WTC11 (cell line): ENCODE measurements at regions not wholly inside any gene's neighbourhood (a gene's known extent, or its start where the extent isn't known, plus 50 kb on each side); places are given as distances from the start of the nearest gene placed in this dataset.

ENCODE experiments used
- ATAC-seq: fragments of 200-7000 bp; cut with Tn5 transposase; 2 replicates; pipeline ENCODE4 v1.10.0; 2021; ENCODE audit warnings: mild to moderate bottlenecking, moderate library complexity
- CTCF ChIA-PET: fragments of 300-600 bp; sonication (Branson Sonifier 250); formaldehyde crosslinking; loops from one replicate; lab custom pipeline; 2021; ENCODE audit warnings: antibody characterized with exemption; lab: Charles Lee
- POLR2A ChIA-PET: fragments of 350-600 bp; sonication (Branson Sonifier 250); formaldehyde crosslinking; loops from one replicate; lab custom pipeline; 2021; ENCODE audit warnings: antibody characterized with exemption; lab: Charles Lee
- DNase-seq: peaks from one replicate; pipeline ENCODE4 v3.0.0; 2021; ENCODE audit warnings: low spot score
- H3K27ac Mint-ChIP-seq: 2 replicates; pipeline ENCODE4 v1.8.0; 2021; ENCODE audit warnings: mixed read lengths
- H3K27me3 Mint-ChIP-seq: 2 replicates; pipeline ENCODE4 v1.8.0; 2021; ENCODE audit warnings: low read depth, mild to moderate bottlenecking, moderate library complexity, mixed read lengths
- H3K36me3 Mint-ChIP-seq: 2 replicates; pipeline ENCODE4 v1.8.0; 2021; ENCODE audit warnings: mixed read lengths
- H3K4me1 Mint-ChIP-seq: 2 replicates; pipeline ENCODE4 v1.8.0; 2022; ENCODE audit warnings: mixed read lengths
- H3K4me3 Mint-ChIP-seq: 2 replicates; pipeline ENCODE4 v1.8.0; 2021; ENCODE audit warnings: mild to moderate bottlenecking, moderate library complexity, mixed read lengths
- H3K9me3 Mint-ChIP-seq: 2 replicates; pipeline ENCODE4 v1.8.0; 2021; ENCODE audit warnings: mixed read lengths
- CREB1 ChIP-seq: sonication (generic); formaldehyde crosslinking; IDR thresholded peaks from 2 replicates; pipeline ENCODE4 v1.8.0; 2023; ENCODE audit warnings: mild to moderate bottlenecking, missing genetic modification reagents
- ELF4 ChIP-seq: sonication (generic); formaldehyde crosslinking; IDR thresholded peaks from 2 replicates; pipeline ENCODE4 v1.8.1; 2022; ENCODE audit warnings: low read depth, mild to moderate bottlenecking, moderate library complexity, missing genetic modification reagents
- GABPB1 ChIP-seq: sonication (generic); formaldehyde crosslinking; IDR thresholded peaks from 2 replicates; pipeline ENCODE4 v1.8.1; 2023; ENCODE audit warnings: mild to moderate bottlenecking, missing genetic modification reagents
- IRF2 ChIP-seq: sonication (generic); formaldehyde crosslinking; IDR thresholded peaks from 2 replicates; pipeline ENCODE4 v1.8.0; 2022; ENCODE audit warnings: low read depth, missing genetic modification reagents, borderline replicate concordance
- NFYB ChIP-seq: sonication (generic); formaldehyde crosslinking; conservative IDR thresholded peaks from 2 replicates; pipeline ENCODE4 v1.8.0; 2022; ENCODE audit warnings: low read depth, missing genetic modification reagents
- RORB ChIP-seq: fragments of 250-450 bp; sonication (Bioruptor Pico); IDR thresholded peaks from 2 replicates; pipeline ENCODE4 v1.9.0; 2021; ENCODE audit warnings: mild to moderate bottlenecking
- SMAD3 ChIP-seq: sonication (generic); formaldehyde crosslinking; IDR thresholded peaks from 2 replicates; pipeline ENCODE4 v1.8.0; 2022; ENCODE audit warnings: missing genetic modification reagents, mild to moderate bottlenecking, borderline replicate concordance
- SP1 ChIP-seq: sonication (generic); formaldehyde crosslinking; conservative IDR thresholded peaks from 2 replicates; pipeline ENCODE4 v1.8.1; 2022; ENCODE audit warnings: missing genetic modification reagents
- ZNF263 ChIP-seq: sonication (generic); formaldehyde crosslinking; IDR thresholded peaks from 2 replicates; pipeline ENCODE4 v1.8.1; 2022; ENCODE audit warnings: low read depth, mild to moderate bottlenecking, moderate library complexity, missing genetic modification reagents
- TF ChIP-seq, protein P1 (sequence below): sonication (generic); formaldehyde crosslinking; IDR thresholded peaks from 2 replicates; pipeline ENCODE4 v1.8.1; 2023; ENCODE audit warnings: mild to moderate bottlenecking, missing genetic modification reagents
- TF ChIP-seq, protein P2 (sequence below): sonication (generic); formaldehyde crosslinking; IDR thresholded peaks from 2 replicates; pipeline ENCODE4 v1.8.0; 2022; ENCODE audit warnings: missing genetic modification reagents
- TF ChIP-seq, protein P3 (sequence below): sonication (generic); formaldehyde crosslinking; IDR thresholded peaks from 2 replicates; pipeline ENCODE4 v1.8.1; 2023; ENCODE audit warnings: mild to moderate bottlenecking, missing genetic modification reagents, moderate library complexity
- TF ChIP-seq, protein P4 (sequence below): sonication (generic); formaldehyde crosslinking; IDR thresholded peaks from 2 replicates; pipeline ENCODE4 v1.8.0; 2022; ENCODE audit warnings: mild to moderate bottlenecking, missing genetic modification reagents
- TF ChIP-seq, protein P5 (sequence below): sonication (generic); formaldehyde crosslinking; IDR thresholded peaks from 2 replicates; pipeline ENCODE4 v1.8.1; 2022; ENCODE audit warnings: mild to moderate bottlenecking, missing genetic modification reagents, moderate library complexity, borderline replicate concordance
- TF ChIP-seq, protein P6 (sequence below): sonication (generic); formaldehyde crosslinking; IDR thresholded peaks from 2 replicates; pipeline ENCODE4 v1.8.0; 2023; ENCODE audit warnings: missing genetic modification reagents, mild to moderate bottlenecking, borderline replicate concordance
- TF ChIP-seq, protein P7 (sequence below): fragments of 250-450 bp; sonication (Bioruptor Pico); IDR thresholded peaks from 2 replicates; pipeline ENCODE4 v1.9.0; 2021; ENCODE audit warnings: moderate library complexity, mild to moderate bottlenecking, inconsistent platforms, borderline replicate concordance
- TF ChIP-seq, protein P8 (sequence below): fragments of 250-450 bp; sonication (Bioruptor Pico); conservative IDR thresholded peaks from 2 replicates; pipeline ENCODE4 v1.9.0; 2021; ENCODE audit warnings: mild to moderate bottlenecking
- TF ChIP-seq, protein P9 (sequence below): sonication (generic); formaldehyde crosslinking; IDR thresholded peaks from 2 replicates; pipeline ENCODE4 v1.8.0; 2023; ENCODE audit warnings: missing genetic modification reagents

DNA sequence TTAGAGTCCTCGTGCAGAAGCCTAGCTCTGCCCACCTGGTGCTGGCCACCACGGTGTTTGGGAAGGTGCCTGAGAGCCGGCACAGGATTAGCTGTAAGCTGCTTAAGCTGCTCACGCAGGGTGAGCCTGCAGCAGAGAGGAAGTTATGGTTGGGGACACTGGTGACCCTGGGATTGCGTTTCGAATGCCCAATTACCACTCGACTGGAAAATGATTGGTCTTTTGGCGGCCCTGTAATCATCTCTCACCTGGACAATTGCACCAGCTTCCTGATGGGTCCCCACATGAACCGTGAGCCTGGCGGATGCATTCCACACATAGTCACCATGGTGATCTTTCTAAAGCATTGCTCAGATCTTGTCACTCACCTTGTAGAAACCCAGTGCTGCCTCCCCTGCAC lies 442.3 kb upstream of the ZMIZ1 start:
- Mint-ChIP-seq H3K36me3 (no peaks in the 10 kb centered on the region), H3K9me3 (no peaks in the 10 kb centered on the region), H3K27ac (no peak overlapping the region), H3K4me3 (no peak overlapping the region), H3K27me3 (peaks cover 27% of the 10 kb centered on the region), H3K4me1 (peaks cover 16% of the 10 kb centered on the region)
- DNase-seq (no peak), ATAC-seq (no peak)
- CTCF ChIA-PET, result interaction anchor here (1.0 kb wide), 1 partner anchor 415 kb away, joined by 3 read pairs; no protein-coding TSS in a partner anchor
- TF ChIP-seq, protein P1, sequence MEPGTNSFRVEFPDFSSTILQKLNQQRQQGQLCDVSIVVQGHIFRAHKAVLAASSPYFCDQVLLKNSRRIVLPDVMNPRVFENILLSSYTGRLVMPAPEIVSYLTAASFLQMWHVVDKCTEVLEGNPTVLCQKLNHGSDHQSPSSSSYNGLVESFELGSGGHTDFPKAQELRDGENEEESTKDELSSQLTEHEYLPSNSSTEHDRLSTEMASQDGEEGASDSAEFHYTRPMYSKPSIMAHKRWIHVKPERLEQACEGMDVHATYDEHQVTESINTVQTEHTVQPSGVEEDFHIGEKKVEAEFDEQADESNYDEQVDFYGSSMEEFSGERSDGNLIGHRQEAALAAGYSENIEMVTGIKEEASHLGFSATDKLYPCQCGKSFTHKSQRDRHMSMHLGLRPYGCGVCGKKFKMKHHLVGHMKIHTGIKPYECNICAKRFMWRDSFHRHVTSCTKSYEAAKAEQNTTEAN, result no peak
- TF ChIP-seq RORB (CRISPR knock-in tag) (no peak), ZNF263 (CRISPR knock-in tag) (no peak), IRF2 (CRISPR knock-in tag) (no peak), NFYB (CRISPR knock-in tag) (no peak), SP1 (CRISPR knock-in tag) (no peak), GABPB1 (CRISPR knock-in tag) (no peak)
- TF ChIP-seq, protein P2, sequence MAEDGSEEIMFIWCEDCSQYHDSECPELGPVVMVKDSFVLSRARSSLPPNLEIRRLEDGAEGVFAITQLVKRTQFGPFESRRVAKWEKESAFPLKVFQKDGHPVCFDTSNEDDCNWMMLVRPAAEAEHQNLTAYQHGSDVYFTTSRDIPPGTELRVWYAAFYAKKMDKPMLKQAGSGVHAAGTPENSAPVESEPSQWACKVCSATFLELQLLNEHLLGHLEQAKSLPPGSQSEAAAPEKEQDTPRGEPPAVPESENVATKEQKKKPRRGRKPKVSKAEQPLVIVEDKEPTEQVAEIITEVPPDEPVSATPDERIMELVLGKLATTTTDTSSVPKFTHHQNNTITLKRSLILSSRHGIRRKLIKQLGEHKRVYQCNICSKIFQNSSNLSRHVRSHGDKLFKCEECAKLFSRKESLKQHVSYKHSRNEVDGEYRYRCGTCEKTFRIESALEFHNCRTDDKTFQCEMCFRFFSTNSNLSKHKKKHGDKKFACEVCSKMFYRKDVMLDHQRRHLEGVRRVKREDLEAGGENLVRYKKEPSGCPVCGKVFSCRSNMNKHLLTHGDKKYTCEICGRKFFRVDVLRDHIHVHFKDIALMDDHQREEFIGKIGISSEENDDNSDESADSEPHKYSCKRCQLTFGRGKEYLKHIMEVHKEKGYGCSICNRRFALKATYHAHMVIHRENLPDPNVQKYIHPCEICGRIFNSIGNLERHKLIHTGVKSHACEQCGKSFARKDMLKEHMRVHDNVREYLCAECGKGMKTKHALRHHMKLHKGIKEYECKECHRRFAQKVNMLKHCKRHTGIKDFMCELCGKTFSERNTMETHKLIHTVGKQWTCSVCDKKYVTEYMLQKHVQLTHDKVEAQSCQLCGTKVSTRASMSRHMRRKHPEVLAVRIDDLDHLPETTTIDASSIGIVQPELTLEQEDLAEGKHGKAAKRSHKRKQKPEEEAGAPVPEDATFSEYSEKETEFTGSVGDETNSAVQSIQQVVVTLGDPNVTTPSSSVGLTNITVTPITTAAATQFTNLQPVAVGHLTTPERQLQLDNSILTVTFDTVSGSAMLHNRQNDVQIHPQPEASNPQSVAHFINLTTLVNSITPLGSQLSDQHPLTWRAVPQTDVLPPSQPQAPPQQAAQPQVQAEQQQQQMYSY (CRISPR knock-in tag), result no peak
- TF ChIP-seq, protein P3, sequence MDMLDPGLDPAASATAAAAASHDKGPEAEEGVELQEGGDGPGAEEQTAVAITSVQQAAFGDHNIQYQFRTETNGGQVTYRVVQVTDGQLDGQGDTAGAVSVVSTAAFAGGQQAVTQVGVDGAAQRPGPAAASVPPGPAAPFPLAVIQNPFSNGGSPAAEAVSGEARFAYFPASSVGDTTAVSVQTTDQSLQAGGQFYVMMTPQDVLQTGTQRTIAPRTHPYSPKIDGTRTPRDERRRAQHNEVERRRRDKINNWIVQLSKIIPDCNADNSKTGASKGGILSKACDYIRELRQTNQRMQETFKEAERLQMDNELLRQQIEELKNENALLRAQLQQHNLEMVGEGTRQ (CRISPR knock-in tag), result no peak
- TF ChIP-seq, protein P4, sequence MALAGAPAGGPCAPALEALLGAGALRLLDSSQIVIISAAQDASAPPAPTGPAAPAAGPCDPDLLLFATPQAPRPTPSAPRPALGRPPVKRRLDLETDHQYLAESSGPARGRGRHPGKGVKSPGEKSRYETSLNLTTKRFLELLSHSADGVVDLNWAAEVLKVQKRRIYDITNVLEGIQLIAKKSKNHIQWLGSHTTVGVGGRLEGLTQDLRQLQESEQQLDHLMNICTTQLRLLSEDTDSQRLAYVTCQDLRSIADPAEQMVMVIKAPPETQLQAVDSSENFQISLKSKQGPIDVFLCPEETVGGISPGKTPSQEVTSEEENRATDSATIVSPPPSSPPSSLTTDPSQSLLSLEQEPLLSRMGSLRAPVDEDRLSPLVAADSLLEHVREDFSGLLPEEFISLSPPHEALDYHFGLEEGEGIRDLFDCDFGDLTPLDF (CRISPR knock-in tag), result no peak
- POLR2A ChIA-PET, result no interaction called here

DNA sequence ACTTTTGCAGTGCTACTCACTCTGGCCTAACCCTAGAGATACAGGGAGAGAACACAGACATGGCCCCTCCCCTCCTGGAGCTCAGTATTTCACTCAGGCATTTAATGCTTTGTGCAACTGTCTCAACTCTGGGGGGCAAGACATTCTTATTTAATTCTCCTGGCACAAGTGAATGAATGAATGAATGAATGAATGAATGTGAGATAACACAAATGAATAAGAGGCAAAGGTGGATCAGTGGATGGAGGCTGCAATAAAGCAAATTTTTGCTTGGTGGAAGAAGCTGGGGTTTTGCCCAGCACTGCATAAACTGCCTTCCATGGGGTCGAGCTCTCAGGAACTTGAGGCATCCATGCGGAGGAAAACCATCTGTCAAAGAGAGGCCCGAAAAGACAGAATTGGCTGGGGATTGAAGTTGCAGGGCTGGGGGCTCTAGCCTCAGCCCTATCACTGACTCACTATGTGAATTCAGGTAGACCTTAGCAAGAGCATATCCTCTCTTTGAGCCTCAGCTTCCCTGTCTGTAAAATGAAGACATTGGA lies 441.4 kb upstream of the ZMIZ1 start:
- Mint-ChIP-seq H3K27ac (no peak overlapping the region), H3K4me3 (no peak overlapping the region), H3K9me3 (no peaks in the 10 kb centered on the region), H3K4me1 (peaks cover 16% of the 10 kb centered on the region), H3K36me3 (no peaks in the 10 kb centered on the region), H3K27me3 (peaks cover 24% of the 10 kb centered on the region)
- ATAC-seq (no peak), DNase-seq (no peak)
- ChIA-PET CTCF (no interaction called here), POLR2A (no interaction called here)
- TF ChIP-seq CREB1 (CRISPR knock-in tag) (no peak), ELF4 (CRISPR knock-in tag) (no peak), NFYB (CRISPR knock-in tag) (no peak), SMAD3 (CRISPR knock-in tag) (no peak)
- TF ChIP-seq, protein P5, sequence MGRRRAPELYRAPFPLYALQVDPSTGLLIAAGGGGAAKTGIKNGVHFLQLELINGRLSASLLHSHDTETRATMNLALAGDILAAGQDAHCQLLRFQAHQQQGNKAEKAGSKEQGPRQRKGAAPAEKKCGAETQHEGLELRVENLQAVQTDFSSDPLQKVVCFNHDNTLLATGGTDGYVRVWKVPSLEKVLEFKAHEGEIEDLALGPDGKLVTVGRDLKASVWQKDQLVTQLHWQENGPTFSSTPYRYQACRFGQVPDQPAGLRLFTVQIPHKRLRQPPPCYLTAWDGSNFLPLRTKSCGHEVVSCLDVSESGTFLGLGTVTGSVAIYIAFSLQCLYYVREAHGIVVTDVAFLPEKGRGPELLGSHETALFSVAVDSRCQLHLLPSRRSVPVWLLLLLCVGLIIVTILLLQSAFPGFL (CRISPR knock-in tag), result no peak
- TF ChIP-seq, protein P6, sequence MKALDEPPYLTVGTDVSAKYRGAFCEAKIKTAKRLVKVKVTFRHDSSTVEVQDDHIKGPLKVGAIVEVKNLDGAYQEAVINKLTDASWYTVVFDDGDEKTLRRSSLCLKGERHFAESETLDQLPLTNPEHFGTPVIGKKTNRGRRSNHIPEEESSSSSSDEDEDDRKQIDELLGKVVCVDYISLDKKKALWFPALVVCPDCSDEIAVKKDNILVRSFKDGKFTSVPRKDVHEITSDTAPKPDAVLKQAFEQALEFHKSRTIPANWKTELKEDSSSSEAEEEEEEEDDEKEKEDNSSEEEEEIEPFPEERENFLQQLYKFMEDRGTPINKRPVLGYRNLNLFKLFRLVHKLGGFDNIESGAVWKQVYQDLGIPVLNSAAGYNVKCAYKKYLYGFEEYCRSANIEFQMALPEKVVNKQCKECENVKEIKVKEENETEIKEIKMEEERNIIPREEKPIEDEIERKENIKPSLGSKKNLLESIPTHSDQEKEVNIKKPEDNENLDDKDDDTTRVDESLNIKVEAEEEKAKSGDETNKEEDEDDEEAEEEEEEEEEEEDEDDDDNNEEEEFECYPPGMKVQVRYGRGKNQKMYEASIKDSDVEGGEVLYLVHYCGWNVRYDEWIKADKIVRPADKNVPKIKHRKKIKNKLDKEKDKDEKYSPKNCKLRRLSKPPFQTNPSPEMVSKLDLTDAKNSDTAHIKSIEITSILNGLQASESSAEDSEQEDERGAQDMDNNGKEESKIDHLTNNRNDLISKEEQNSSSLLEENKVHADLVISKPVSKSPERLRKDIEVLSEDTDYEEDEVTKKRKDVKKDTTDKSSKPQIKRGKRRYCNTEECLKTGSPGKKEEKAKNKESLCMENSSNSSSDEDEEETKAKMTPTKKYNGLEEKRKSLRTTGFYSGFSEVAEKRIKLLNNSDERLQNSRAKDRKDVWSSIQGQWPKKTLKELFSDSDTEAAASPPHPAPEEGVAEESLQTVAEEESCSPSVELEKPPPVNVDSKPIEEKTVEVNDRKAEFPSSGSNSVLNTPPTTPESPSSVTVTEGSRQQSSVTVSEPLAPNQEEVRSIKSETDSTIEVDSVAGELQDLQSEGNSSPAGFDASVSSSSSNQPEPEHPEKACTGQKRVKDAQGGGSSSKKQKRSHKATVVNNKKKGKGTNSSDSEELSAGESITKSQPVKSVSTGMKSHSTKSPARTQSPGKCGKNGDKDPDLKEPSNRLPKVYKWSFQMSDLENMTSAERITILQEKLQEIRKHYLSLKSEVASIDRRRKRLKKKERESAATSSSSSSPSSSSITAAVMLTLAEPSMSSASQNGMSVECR (CRISPR knock-in tag), result no peak
- TF ChIP-seq, protein P7, sequence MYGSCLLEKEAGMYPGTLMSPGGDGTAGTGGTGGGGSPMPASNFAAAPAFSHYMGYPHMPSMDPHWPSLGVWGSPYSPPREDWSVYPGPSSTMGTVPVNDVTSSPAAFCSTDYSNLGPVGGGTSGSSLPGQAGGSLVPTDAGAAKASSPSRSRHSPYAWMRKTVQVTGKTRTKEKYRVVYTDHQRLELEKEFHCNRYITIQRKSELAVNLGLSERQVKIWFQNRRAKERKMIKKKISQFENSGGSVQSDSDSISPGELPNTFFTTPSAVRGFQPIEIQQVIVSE (CRISPR knock-in tag), result no peak
- TF ChIP-seq, protein P8, sequence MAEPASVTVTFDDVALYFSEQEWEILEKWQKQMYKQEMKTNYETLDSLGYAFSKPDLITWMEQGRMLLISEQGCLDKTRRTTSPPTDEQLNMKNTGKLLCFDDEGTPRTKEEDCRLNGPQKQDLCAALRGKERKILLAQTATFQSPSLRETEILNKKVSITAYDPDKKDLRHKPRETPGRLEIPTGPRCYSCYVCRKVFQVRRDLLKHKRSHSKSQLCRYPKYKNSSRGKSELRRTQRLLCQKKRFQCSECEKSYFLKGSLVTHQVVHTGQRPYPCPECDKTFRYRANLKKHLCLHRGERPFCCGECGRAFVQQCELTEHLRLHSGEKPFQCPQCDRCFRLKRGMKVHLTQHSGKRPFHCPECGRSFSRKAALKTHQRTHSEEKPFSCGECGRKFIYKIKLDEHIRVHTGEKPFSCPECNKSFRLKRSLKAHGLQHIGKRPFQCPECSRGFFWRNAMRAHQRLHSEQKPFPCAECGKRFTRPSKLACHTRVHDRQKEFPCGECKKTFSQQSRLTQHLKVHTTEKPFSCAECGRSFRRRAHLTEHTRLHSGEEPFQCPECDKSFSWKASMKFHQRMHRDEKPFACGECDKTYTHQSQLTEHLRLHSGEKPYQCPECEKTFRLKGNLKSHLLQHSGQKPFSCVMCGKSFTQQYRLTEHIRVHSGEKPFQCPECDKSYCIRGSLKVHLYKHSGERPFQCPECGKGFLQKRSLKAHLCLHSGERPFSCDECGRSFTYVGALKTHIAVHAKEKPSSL (CRISPR knock-in tag), result no peak
- TF ChIP-seq, protein P9, sequence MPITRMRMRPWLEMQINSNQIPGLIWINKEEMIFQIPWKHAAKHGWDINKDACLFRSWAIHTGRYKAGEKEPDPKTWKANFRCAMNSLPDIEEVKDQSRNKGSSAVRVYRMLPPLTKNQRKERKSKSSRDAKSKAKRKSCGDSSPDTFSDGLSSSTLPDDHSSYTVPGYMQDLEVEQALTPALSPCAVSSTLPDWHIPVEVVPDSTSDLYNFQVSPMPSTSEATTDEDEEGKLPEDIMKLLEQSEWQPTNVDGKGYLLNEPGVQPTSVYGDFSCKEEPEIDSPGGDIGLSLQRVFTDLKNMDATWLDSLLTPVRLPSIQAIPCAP (CRISPR knock-in tag), result no peak
